PFSK-1 (cell line): ENCODE measurements at regions not wholly inside any gene's neighbourhood (a gene's known extent, or its start where the extent isn't known, plus 50 kb on each side); places are given as distances from the start of the nearest gene placed in this dataset.
A peak's percentile ranks its signal among the peaks of the same experiment; 100 is the strongest.

ENCODE experiments used
- FOXP2 ChIP-seq: optimal IDR thresholded peaks from 2 replicates; pipeline ENCODE3; 2011; ENCODE audit warnings: borderline replicate concordance, control low read depth, inconsistent platforms; ENCODE audit not compliant: insufficient read depth; ENCODE audit errors: extremely low read length, extremely low read depth
- POLR2AphosphoS5 ChIP-seq: IDR thresholded peaks from 2 replicates; pipeline ENCODE4 v1.6.1; 2012; ENCODE audit warnings: low read depth, mild to moderate bottlenecking, control low read depth, low read length, moderate library complexity
- SIN3A ChIP-seq: IDR thresholded peaks from 2 replicates; pipeline ENCODE4 v1.6.1; 2012; ENCODE audit warnings: mild to moderate bottlenecking, low read length, moderate library complexity, borderline replicate concordance; ENCODE audit not compliant: insufficient read depth
- TAF1 ChIP-seq: IDR thresholded peaks from 2 replicates; pipeline ENCODE4 v1.6.1; 2012; ENCODE audit warnings: low read length, control low read depth, borderline replicate concordance; ENCODE audit not compliant: insufficient read depth
- TF ChIP-seq, protein P1 (sequence below), 2 experiments: IDR thresholded peaks; 2 replicates each; pipeline versions ENCODE4 v1.6.1 to v1.8.0; 2011 to 2012; ENCODE audit warnings: low read depth in 2 of 2, low read length in 2 of 2, control low read depth in 1 of 2, inconsistent platforms in 1 of 2, mild to moderate bottlenecking in 1 of 2, moderate library complexity in 1 of 2; ENCODE audit not compliant: insufficient read depth in 1 of 2

DNA sequence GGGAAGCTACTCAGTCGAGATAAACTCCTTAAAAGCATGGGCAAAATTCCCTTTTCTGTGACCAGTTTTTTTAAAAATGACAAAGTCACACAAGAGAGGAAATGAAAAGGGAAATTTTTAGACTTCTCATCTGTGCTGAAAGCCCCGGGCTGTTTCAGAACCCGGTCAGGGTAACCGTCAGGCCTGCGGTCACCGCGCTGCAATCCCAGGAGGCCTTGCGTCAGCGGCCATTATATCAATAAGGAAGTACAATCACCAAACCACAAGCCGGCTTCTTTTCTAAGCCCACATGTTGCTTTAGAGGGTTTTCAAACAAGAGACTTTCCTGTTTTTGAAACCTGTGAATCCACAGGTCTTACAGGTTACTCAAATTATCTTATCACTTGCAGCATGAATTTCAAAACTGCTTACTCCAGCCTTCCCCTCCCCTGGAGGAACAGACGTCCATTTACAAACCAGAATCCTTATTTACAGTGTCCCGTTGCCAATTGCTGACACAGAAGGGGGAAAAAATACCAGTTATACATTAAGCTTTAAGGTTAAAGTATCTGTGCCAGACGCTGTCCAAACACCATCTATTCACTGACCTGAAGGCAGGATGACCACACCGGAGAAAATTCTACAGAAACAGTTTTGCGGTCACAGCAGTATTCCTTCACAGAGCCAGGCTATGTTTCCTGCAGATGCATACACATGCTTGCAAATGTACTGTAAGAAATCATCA lies 165.3 kb downstream of the TOMM20 start:
- TF ChIP-seq SIN3A (peak; percentile 88), TAF1 (0 out of 2 replicates have a peak, but pooled peaks have one; percentile 47), FOXP2 (no peak), POLR2AphosphoS5 (0 out of 2 replicates have a peak, but pooled peaks have one; percentile 15)
- TF ChIP-seq, protein P1, sequence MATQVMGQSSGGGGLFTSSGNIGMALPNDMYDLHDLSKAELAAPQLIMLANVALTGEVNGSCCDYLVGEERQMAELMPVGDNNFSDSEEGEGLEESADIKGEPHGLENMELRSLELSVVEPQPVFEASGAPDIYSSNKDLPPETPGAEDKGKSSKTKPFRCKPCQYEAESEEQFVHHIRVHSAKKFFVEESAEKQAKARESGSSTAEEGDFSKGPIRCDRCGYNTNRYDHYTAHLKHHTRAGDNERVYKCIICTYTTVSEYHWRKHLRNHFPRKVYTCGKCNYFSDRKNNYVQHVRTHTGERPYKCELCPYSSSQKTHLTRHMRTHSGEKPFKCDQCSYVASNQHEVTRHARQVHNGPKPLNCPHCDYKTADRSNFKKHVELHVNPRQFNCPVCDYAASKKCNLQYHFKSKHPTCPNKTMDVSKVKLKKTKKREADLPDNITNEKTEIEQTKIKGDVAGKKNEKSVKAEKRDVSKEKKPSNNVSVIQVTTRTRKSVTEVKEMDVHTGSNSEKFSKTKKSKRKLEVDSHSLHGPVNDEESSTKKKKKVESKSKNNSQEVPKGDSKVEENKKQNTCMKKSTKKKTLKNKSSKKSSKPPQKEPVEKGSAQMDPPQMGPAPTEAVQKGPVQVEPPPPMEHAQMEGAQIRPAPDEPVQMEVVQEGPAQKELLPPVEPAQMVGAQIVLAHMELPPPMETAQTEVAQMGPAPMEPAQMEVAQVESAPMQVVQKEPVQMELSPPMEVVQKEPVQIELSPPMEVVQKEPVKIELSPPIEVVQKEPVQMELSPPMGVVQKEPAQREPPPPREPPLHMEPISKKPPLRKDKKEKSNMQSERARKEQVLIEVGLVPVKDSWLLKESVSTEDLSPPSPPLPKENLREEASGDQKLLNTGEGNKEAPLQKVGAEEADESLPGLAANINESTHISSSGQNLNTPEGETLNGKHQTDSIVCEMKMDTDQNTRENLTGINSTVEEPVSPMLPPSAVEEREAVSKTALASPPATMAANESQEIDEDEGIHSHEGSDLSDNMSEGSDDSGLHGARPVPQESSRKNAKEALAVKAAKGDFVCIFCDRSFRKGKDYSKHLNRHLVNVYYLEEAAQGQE (IDR thresholded peaks at IDR 0.05; ENCODE audit: insufficient read depth in 1 of 2, low read depth in 2 of 2, low read length in 2 of 2): peak in 1 of 2 experiments; percentile 62; a peak in 1 of 4 replicates

DNA sequence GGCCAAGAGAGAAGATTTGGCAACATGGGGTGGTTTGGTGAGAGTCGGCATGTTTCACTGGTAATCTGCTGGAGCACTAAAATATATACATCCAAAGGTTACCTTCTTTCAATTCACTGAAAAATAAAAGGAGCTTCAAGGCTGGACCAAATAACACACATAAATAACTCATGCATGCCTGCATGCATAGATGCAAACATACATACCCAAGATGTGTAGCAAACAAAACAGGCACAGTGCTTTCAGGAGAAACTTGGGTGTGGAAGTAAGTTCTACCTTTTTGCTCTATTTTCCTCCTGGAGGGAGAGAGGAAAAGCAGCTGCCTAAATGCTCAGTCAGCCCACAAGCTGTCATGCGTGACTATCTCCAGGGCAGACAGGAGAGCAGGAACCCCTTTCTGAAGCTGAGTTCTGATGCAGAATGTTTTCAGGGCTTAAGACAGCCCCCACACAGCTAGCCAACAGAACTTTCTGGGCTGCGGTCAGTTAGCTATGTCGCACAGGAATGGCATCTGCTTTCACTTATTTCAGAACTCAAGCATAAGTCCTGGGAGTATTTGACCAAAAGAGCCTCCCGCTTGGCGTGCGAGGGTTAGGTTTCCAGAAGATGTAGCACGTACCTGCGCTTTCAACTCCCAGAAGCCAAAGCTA lies 166.2 kb downstream of the TOMM20 start:
- TF ChIP-seq, protein P1 (IDR thresholded peaks at IDR 0.05; ENCODE audit: insufficient read depth in 1 of 2, low read depth in 2 of 2, low read length in 2 of 2): 0 out of 4 replicates have a peak, but pooled peaks of 1 of the 2 experiments have one; percentile 22
- no peak for TF ChIP-seq POLR2AphosphoS5

DNA sequence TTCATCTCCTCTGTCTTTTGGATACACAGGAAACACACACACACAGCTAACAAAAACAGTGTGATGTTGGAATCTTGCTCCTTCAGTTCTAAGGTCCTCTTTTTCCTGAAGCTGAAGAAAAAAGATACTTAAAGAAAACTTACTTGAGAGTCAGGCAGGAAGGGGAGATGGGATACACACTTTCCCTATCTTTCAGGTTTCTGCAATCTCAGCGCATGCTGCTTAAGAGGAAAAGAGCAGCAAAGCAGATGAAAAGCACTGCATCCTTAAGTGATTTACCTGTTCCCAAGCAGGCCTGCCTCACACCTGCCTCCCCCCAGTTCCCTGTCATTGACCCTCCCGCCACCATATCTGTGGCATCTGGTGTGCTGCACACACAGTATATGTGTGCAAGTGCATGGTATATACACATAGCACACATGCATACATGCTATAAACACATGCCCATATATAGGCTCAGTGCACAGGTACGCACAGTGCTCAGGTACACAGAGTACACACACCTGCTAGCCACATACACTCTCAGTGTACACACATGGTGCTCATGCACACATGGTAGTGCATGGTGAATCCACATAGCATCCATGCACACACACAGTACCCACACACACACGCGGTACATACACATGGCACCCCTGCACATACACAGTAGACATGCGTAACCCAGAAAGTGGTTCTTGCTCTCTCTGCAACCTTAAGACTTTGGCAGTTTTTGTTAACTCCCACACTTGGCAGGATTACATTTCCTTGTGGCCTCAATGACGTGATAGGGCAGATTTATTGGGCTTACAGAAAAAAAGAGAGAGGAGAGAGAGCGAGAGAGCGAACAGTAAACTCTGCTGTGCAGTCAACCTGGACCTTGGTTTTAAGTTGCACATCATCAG lies 166.9 kb downstream of the TOMM20 start:
- TF ChIP-seq FOXP2 (no peak), TAF1 (no peak), POLR2AphosphoS5 (no peak), SIN3A (no peak)
- TF ChIP-seq, protein P1 (IDR thresholded peaks at IDR 0.05; ENCODE audit: insufficient read depth in 1 of 2, low read depth in 2 of 2, low read length in 2 of 2): no peak

DNA sequence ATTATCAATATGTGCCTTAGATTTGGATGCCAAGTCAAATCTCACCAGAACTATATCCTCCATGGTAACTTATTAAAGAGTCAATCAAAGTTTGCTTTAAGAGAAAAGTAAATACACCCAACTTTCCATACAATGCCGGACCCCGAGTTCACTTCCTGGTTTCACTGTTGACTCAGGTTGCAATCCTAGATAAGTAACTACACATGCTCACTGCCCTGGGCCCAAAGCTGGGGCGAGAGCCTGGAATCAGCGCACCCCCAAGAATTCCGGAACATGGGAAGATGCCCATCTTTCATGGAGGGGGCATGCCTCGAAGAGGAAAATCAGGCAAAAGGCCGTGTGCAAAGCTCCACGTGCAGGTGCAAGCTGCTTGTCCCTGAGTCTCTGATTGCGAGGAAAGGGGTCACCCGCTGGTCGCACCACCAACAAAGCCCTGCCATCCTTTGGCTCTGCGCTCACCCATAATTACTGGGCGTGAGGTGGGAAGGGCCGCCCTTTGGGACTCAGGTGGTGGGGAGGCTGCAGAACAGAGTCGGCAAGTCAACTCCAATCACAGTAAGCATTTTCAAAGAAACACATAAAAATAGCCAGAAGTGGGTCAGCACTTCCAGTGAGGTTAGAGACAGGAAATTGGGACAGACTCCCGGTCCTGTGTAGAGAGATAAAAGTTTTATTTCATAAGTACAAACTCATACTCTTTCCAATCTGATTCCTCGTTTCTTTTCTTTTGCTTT lies 167.7 kb downstream of the TOMM20 start:
- TF ChIP-seq POLR2AphosphoS5 (no peak), FOXP2 (no peak), SIN3A (no peak), TAF1 (no peak)
- TF ChIP-seq, protein P1 (IDR thresholded peaks at IDR 0.05; ENCODE audit: insufficient read depth in 1 of 2, low read depth in 2 of 2, low read length in 2 of 2): no peak
